ENCODE measurements at regions not wholly inside any gene's neighbourhood (a gene's known extent, or its start where the extent isn't known, plus 50 kb on each side); places are given as distances from the start of the nearest gene placed in this dataset.
"Not testable (repeated sequence)": the region's sequence is repeated elsewhere in the genome, so short reads cannot be mapped to it uniquely, and the experiment has no call there.

DNA sequence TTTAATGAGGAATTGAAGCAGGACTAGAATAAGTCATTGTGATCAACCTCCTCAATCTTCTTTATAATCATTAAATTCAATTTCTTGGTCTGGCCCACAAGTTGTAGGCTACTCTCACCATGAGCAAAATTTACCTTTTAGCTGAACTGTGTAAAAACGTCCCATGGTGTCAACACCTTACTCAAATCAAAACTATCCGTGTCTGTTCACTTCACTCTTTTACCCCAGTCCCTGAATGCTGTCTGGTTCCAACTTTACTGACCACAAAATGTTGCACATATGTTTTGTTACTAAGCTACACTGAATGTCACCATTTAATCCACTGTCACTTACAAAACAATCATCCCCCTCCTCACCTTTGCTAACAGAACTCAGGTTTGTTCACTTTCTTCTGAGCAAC lies 951.6 kb upstream of the SLC39A10 start:
- no peaks in the 10 kb centered on the region for H3K4me1 Mint-ChIP-seq
- no peaks in the 10 kb centered on the region for H3K9me3 Mint-ChIP-seq
- no peak overlapping the region for H3K27ac Mint-ChIP-seq
- no peak for DNase-seq
- H3K4me3 Mint-ChIP-seq = no peak overlapping the region
- no peaks in the 10 kb centered on the region for H3K36me3 Mint-ChIP-seq
- H3K27me3 Mint-ChIP-seq = no peaks in the 10 kb centered on the region

DNA sequence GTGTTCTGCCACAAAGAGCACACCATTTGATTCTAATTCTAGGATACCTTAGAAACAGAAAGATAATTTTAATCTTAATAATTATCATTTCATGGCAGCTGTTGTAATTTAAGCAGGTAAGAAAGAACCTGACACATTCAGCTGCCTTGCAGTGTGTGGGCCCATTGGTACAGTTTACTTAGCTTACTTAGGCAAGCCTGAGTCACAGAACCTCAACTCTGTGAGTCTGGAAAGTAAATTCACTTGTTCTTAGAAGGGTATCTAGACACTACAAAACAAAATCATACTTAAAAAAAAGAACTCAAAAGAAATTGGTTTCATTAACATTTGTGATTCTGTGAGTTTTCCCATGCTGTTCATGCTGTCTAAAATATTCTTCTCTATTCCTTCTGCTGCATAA lies 956.3 kb upstream of the SLC39A10 start:
- Mint-ChIP-seq H3K4me3 (no peak overlapping the region), H3K4me1 (no peaks in the 10 kb centered on the region), H3K36me3 (no peaks in the 10 kb centered on the region)

DNA sequence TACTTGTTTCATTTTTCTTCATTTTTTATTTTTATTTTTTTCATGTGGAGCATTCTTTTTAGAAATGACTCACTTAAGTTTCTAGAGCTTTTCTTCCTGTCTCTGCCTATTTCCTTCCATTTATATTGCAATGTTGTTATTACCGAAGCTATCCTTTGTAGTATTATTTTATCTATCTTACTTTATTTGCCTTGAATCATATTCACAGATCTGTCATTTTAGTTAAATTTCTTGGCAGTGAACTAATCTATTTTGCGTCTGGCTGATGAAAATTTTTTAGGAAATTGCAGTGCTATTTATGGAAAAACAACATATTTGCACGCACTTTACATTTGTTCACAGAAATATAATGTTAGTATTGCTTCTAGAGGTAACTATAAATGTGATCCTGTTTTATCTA lies 956.9 kb upstream of the SLC39A10 start:
- H3K36me3 Mint-ChIP-seq = no peaks in the 10 kb centered on the region
- no peak overlapping the region for H3K27ac Mint-ChIP-seq
- H3K4me1 Mint-ChIP-seq = no peaks in the 10 kb centered on the region
- DNase-seq = no peak
- H3K9me3 Mint-ChIP-seq = no peaks in the 10 kb centered on the region
- no peaks in the 10 kb centered on the region for H3K27me3 Mint-ChIP-seq
- no peak overlapping the region for H3K4me3 Mint-ChIP-seq

More for the DNA sequence above, 956.3 kb upstream of the SLC39A10 start:
- Mint-ChIP-seq H3K27me3 (no peaks in the 10 kb centered on the region), H3K27ac (no peak overlapping the region), H3K9me3 (no peaks in the 10 kb centered on the region)
- no peak for DNase-seq

DNA sequence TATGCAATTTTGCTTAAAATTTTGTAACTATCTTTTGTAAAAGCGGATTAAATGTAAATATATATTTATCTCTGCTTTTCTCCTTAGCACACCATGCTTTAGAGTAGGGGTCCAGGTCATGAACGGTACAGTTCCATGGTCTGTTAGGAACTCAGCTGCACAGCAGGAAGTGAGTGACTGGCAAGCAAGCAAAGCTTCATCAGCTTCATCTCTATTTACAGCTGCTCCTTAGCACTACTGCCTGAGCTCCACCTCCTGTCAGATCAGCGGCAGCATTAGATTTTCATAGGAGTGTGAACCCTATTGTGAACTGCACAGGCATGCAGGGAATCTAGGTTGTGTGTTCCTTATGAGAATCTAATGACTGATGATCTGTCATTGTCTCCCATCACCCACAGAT lies 959.0 kb upstream of the SLC39A10 start:
- Mint-ChIP-seq H3K36me3 (no peaks in the 10 kb centered on the region), H3K27ac (no peak overlapping the region), H3K4me3 (no peak overlapping the region), H3K4me1 (no peaks in the 10 kb centered on the region), H3K27me3 (no peaks in the 10 kb centered on the region), H3K9me3 (no peaks in the 10 kb centered on the region)
- DNase-seq = no peak

DNA sequence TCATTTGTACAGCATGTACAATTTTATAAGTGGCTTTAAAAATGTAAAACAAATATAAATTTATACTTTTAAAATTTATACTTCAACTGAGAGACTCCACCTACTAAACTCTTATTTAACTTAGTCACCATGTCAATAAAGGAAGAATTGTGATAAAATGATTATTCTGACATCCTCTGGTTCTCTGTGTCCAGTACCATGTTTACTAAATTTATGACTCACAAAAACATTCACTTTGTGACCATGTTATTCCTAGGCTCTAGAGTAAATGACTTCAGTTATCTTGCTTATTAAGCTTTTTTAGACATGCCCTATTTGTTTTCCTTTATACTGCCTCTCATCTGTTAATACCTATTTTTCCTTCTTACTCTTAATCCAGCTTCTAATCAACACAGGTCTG lies 959.6 kb upstream of the SLC39A10 start:
- Mint-ChIP-seq H3K4me3 (no peak overlapping the region), H3K27me3 (no peaks in the 10 kb centered on the region), H3K36me3 (no peaks in the 10 kb centered on the region), H3K27ac (no peak overlapping the region), H3K9me3 (no peaks in the 10 kb centered on the region), H3K4me1 (no peaks in the 10 kb centered on the region)
- DNase-seq = no peak

DNA sequence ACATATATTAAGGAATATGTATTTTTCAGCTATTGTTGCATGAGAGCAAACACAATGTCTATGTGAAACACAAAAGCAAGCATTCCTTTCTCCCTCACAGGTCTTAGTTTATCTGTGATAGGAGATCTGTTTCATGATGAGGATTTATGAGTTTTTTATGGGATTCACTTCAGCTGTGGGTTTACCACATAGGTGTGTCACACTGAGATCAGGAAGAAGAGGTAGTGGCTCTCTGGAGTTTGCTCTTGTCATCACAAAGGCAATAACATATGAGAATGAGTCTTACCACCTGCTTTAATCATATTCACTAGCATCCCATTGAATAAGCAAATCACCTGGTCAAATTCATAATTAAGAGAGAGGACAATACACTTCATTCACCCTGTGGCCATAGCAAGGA lies 960.3 kb upstream of the SLC39A10 start:
- no peaks in the 10 kb centered on the region for H3K27me3 Mint-ChIP-seq
- no peaks in the 10 kb centered on the region for H3K36me3 Mint-ChIP-seq
- no peak overlapping the region for H3K4me3 Mint-ChIP-seq
- H3K4me1 Mint-ChIP-seq = no peaks in the 10 kb centered on the region
- no peaks in the 10 kb centered on the region for H3K9me3 Mint-ChIP-seq
- H3K27ac Mint-ChIP-seq = no peak overlapping the region
- no peak for DNase-seq

DNA sequence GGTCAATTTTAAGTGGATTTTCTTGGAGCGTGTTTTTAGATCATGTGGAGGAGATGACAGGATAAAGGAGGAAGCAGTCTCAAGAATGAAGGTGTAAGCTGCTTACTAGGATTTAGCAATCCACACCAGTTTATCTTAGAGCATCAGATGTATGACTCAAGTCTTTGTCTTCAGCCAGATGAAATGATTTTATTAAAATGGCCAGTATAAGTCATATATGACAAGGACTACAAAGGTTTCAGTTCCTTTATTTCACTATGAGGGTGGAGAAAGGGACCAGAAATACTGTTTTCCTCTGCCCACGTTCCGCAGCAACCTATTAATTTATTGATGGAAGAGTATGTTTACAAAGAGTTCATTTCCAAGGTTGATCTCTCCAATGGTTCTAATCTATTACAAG lies 970.5 kb upstream of the SLC39A10 start:
- Mint-ChIP-seq H3K27ac (no peak overlapping the region), H3K27me3 (no peaks in the 10 kb centered on the region), H3K9me3 (no peaks in the 10 kb centered on the region), H3K36me3 (no peaks in the 10 kb centered on the region), H3K4me3 (no peak overlapping the region), H3K4me1 (no peaks in the 10 kb centered on the region)
- DNase-seq = no peak

DNA sequence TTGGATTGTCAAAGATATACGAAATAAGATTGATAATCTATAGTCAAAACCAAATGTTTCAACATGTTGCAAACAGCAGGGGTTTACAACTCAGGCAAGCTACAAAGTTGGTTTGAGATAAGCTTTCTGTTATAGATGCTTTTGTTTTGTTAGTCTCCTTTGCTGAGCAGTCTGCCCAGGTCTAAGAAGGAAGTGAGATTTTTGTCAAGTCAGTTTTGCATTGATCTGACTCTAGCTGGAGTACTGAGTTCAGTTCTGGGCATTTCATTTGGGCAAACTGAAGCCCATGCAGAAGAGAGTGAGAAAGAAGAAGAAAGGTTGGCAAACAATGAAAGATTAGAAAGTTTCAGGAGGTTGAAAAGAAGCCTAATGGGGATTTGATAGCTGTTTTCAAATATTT lies 983.0 kb upstream of the SLC39A10 start:
- H3K9me3 Mint-ChIP-seq = no peaks in the 10 kb centered on the region
- no peaks in the 10 kb centered on the region for H3K4me1 Mint-ChIP-seq
- H3K27ac Mint-ChIP-seq = no peak overlapping the region
- H3K27me3 Mint-ChIP-seq = no peaks in the 10 kb centered on the region
- H3K4me3 Mint-ChIP-seq = no peak overlapping the region
- DNase-seq = no peak
- H3K36me3 Mint-ChIP-seq = no peaks in the 10 kb centered on the region

DNA sequence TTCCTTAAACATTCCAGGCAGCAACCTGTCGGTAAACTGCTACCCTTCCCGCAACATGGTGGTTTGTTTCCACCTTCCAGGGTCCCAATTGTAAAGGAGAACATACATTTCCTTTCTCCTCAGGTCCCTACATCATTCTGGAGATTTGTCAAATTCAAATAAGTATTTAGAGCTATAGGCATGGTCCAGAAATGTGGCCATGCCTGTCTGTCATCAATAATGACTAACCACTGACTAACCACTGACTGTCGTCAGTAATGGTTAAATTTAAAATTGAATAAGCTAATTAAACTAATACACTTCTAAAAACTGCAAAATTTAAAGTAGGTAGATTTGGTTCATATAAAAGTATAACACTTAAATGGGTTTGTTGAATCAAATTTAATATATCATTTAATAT lies 984.0 kb upstream of the SLC39A10 start:
- no peaks in the 10 kb centered on the region for H3K36me3 Mint-ChIP-seq
- no peaks in the 10 kb centered on the region for H3K27me3 Mint-ChIP-seq
- no peak overlapping the region for H3K27ac Mint-ChIP-seq
- no peaks in the 10 kb centered on the region for H3K4me1 Mint-ChIP-seq
- no peak overlapping the region for H3K4me3 Mint-ChIP-seq
- H3K9me3 Mint-ChIP-seq = no peaks in the 10 kb centered on the region
- no peak for DNase-seq

DNA sequence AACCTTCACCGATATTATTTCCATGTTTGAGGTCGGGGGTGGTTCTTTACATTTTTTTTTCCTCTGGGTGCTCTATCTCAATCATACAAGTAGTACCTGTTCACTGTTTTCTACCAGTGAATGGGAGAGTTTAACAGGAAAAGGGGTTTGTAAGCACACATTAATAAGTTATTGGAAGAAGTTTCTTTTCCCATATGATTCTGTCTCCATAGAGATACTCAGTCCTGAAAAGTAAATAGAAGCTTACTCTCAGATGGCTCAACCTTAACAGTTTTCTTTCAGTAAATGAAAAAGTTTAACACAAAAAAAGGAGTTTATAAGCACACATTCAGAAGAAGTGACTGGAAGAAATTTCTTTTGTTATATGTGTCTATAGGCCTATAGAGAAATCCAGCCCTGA lies 995.6 kb upstream of the SLC39A10 start:
- H3K27ac Mint-ChIP-seq = no peak overlapping the region
- no peaks in the 10 kb centered on the region for H3K27me3 Mint-ChIP-seq
- no peaks in the 10 kb centered on the region for H3K36me3 Mint-ChIP-seq
- no peaks in the 10 kb centered on the region for H3K4me1 Mint-ChIP-seq
- H3K4me3 Mint-ChIP-seq = no peak overlapping the region
- no peak for DNase-seq
- H3K9me3 Mint-ChIP-seq = no peaks in the 10 kb centered on the region

DNA sequence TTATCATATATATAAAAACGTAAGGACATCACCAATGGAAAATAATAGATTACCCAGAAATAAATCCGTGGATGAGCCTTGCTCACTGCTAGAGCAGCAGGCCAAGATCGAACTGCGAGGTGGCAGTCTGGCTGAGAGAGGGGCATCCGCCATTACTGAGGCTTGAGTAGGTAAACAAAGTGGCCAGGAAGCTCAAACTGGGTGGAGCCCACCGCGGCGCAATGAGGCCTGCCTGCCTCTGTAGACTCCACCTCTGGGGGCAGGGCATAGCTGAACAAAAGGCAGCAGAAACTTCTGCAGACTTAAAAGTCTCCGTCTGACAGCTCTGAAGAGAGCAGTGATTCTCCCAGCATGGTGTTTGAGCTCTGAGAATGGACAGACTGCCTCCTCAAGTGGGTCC lies 1018.0 kb upstream of the SLC39A10 start:
- H3K9me3 Mint-ChIP-seq, H3K27ac Mint-ChIP-seq, H3K36me3 Mint-ChIP-seq, H3K4me3 Mint-ChIP-seq, H3K4me1 Mint-ChIP-seq, H3K27me3 Mint-ChIP-seq, DNase-seq: not testable (repeated sequence)

DNA sequence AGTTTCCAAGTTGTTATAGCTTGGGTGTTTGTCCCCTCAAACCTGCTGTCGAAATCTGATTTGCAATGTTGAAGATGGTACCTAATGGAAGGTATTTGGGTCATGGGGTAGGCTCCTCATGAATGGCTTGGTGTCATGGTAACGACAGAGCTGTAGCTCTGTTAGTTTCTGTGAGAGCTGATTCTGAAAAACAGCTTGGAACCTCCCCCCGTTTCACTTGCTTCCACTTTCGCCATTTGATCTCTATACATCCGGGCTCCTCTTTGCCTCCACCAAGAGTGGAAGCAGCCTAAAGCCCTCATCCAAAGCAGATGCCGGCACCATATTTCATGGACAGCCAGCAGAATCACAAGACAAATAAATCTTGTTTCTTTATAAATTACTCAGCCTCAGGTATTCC lies 1035.1 kb upstream of the SLC39A10 start:
- Mint-ChIP-seq H3K4me1 (no peaks in the 10 kb centered on the region), H3K9me3 (no peaks in the 10 kb centered on the region), H3K27ac (no peak overlapping the region), H3K27me3 (no peaks in the 10 kb centered on the region), H3K4me3 (no peak overlapping the region), H3K36me3 (no peaks in the 10 kb centered on the region)
- DNase-seq = no peak

DNA sequence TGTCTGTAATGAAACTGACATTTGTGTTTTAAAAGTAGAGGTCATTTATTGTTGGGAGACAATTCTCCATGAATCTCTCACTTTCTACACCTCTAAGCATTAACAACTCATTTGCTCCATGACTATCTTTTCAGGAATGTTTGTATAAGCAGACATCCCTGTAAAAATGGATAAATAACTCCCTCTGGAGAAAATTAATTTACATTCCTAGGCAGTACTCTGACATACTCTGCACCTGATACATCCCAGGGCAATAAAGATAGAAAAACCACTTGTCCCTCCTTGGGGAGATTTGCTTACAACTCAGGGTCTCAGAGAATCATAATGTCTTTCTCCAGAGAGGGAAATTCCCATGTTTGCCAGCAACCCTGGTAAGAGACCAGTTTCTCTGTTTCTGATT lies 1037.7 kb upstream of the SLC39A10 start:
- H3K36me3 Mint-ChIP-seq = no peaks in the 10 kb centered on the region
- no peak for DNase-seq
- H3K27ac Mint-ChIP-seq = no peak overlapping the region
- no peak overlapping the region for H3K4me3 Mint-ChIP-seq
- no peaks in the 10 kb centered on the region for H3K27me3 Mint-ChIP-seq
- no peaks in the 10 kb centered on the region for H3K4me1 Mint-ChIP-seq
- H3K9me3 Mint-ChIP-seq = no peaks in the 10 kb centered on the region

DNA sequence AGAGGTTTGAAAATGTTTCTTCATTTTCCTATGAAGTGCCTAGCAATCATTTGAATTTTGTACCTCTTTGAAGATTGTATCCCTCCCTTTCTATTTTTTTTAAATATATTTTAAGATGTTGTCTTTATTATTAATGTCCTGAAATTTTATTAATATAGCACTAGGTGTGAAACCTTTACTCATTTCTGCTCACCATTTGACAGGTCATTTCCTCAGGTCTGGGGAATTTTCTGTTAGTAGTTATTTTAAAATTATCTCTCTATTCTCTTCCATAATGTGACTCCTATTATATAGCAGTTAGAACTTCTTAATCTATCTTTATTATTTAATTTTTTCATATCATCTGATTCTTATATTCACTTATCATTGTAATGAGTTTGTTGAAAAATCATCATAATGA lies 1038.6 kb upstream of the SLC39A10 start:
- Mint-ChIP-seq H3K4me3 (no peak overlapping the region), H3K4me1 (no peaks in the 10 kb centered on the region), H3K27ac (no peak overlapping the region), H3K9me3 (no peaks in the 10 kb centered on the region), H3K27me3 (no peaks in the 10 kb centered on the region), H3K36me3 (no peaks in the 10 kb centered on the region)
- DNase-seq = no peak

DNA sequence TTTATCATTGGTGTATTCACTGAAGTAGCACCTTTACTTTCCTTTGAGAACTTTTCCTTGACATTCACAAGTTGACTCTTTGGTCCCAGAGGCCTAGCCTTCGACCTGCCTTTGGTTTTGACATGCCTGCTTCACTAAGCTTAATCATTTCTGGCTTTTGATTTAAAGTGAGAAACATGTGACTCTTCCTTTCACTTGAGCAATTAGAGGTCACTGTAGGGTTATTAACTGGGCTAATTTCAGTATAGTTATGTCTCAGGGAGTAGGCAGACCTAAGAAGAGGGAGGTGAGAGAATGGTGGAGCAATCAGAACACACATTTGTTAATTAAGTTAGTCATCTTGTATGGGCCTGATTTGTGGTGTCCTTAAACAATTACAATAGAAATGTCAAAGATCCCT lies 1040.7 kb upstream of the SLC39A10 start:
- no peak overlapping the region for H3K27ac Mint-ChIP-seq
- no peaks in the 10 kb centered on the region for H3K27me3 Mint-ChIP-seq
- no peak for DNase-seq
- no peaks in the 10 kb centered on the region for H3K9me3 Mint-ChIP-seq
- no peak overlapping the region for H3K4me3 Mint-ChIP-seq
- no peaks in the 10 kb centered on the region for H3K4me1 Mint-ChIP-seq
- no peaks in the 10 kb centered on the region for H3K36me3 Mint-ChIP-seq

DNA sequence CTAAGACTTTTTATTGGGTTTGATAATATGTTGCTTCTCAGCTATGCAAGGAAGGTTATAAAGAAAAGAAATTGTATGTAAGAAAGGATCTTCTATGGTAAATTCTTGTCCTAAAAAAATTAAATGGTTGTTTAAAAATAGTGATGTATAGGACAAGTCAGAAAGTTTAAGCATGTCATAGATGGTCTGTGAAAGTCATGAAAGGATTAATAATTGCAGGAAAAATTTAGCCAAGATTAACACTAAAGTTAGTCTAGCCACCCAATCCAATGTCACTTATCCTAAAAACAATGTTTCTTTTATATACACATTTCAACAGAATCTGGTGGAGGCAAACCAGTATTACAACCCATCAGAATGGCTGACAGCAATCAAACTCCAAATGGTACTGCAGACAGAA lies 1046.7 kb upstream of the SLC39A10 start:
- H3K36me3 Mint-ChIP-seq = no peaks in the 10 kb centered on the region
- H3K9me3 Mint-ChIP-seq = peaks cover 3% of the 10 kb centered on the region
- DNase-seq = no peak
- H3K27ac Mint-ChIP-seq = no peak overlapping the region
- H3K4me1 Mint-ChIP-seq = no peaks in the 10 kb centered on the region
- no peak overlapping the region for H3K4me3 Mint-ChIP-seq
- no peaks in the 10 kb centered on the region for H3K27me3 Mint-ChIP-seq

DNA sequence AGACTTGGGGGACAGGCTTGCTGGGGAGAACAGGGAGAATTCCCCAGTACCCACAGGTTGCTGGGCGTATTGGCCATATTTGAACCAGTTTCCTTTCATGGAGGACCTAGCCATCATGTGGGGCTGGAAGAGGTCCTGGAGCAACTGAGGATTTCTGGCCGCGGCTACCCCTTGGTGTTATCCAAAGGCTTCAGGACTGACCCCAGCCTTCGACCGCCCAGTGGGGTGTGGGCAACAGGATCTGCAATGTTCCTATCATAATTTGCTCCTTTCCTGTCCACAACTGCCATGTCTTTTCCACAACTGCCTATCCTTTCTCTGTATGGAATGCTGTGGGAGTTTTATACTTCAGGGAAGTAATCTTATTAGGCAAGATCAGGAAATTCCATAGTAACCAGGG lies 1053.6 kb upstream of the SLC39A10 start:
- no peak overlapping the region for H3K27ac Mint-ChIP-seq
- no peak for DNase-seq
- peaks cover 5% of the 10 kb centered on the region for H3K9me3 Mint-ChIP-seq
- no peaks in the 10 kb centered on the region for H3K27me3 Mint-ChIP-seq
- no peaks in the 10 kb centered on the region for H3K4me1 Mint-ChIP-seq
- H3K4me3 Mint-ChIP-seq = no peak overlapping the region
- H3K36me3 Mint-ChIP-seq = no peaks in the 10 kb centered on the region
